Neural progenitor cell (in vitro differentiated cells): ENCODE measurements at regions not wholly inside any gene's neighbourhood (a gene's known extent, or its start where the extent isn't known, plus 50 kb on each side); places are given as distances from the start of the nearest gene placed in this dataset.

ENCODE experiments used
- DNase-seq: peaks from one replicate; pipeline ENCODE4 v3.0.0-alpha.2; 2016; ENCODE audit warnings: low spot score
- H2AFZ ChIP-seq: fragments of 200-600 bp; sonication (generic); replicated peaks from 2 replicates; pipeline ENCODE4 v1.6.1; 2016; ENCODE audit warnings: antibody characterized with exemption
- H3F3A ChIP-seq: fragments of 200-600 bp; sonication (generic); 2 replicates; pipeline ENCODE4 v1.6.1; 2016; ENCODE audit warnings: antibody characterized with exemption, low read depth
- H3K27ac ChIP-seq: fragments of 200-600 bp; sonication (generic); 2 replicates; pipeline ENCODE4 v1.5.1; 2016; ENCODE audit warnings: mild to moderate bottlenecking
- H3K27me3 ChIP-seq: fragments of 200-600 bp; sonication (generic); 2 replicates; pipeline ENCODE4 v1.6.1; 2016; ENCODE audit warnings: mild to moderate bottlenecking, moderate library complexity
- H3K36me3 ChIP-seq: fragments of 200-600 bp; sonication (generic); 2 replicates; pipeline ENCODE4 v1.5.1; 2016
- H3K4me1 ChIP-seq: fragments of 200-600 bp; sonication (generic); 2 replicates; pipeline ENCODE4 v1.6.1; 2016; ENCODE audit warnings: mixed run types
- H3K4me2 ChIP-seq: fragments of 200-600 bp; sonication (generic); 2 replicates; pipeline ENCODE4 v1.6.1; 2016
- H3K4me3 ChIP-seq: fragments of 200-600 bp; sonication (generic); 2 replicates; pipeline ENCODE4 v1.5.1; 2016
- H3K79me2 ChIP-seq: fragments of 200-600 bp; sonication (generic); 2 replicates; pipeline ENCODE4 v1.6.1; 2016; ENCODE audit warnings: low read depth
- H3K9ac ChIP-seq: fragments of 200-600 bp; sonication (generic); 2 replicates; pipeline ENCODE4 v1.6.1; 2016
- H3K9me3 ChIP-seq: fragments of 200-600 bp; sonication (generic); 2 replicates; pipeline ENCODE4 v1.5.1; 2016; ENCODE audit warnings: low read depth
- H4K20me1 ChIP-seq: fragments of 200-600 bp; sonication (generic); 2 replicates; pipeline ENCODE4 v1.6.1; 2016; ENCODE audit warnings: low read depth
- H3K27ac Mint-ChIP-seq: 3 replicates; pipeline ENCODE4 v1.8.0; 2021; ENCODE audit warnings: mixed read lengths
- H3K27me3 Mint-ChIP-seq: 2 replicates; pipeline ENCODE4 v1.8.0; 2022; ENCODE audit warnings: low read depth, mild to moderate bottlenecking, inconsistent platforms, moderate library complexity, mixed read lengths; ENCODE audit not compliant: insufficient read depth
- H3K36me3 Mint-ChIP-seq: 3 replicates; pipeline ENCODE4 v1.8.0; 2021; ENCODE audit warnings: mixed read lengths
- H3K4me1 Mint-ChIP-seq: 3 replicates; pipeline ENCODE4 v1.8.0; 2021; ENCODE audit warnings: mixed read lengths
- H3K4me3 Mint-ChIP-seq: 3 replicates; pipeline ENCODE4 v1.8.0; 2021; ENCODE audit warnings: mild to moderate bottlenecking, moderate library complexity, mixed read lengths
- H3K9me3 Mint-ChIP-seq: 3 replicates; pipeline ENCODE4 v1.8.0; 2020; ENCODE audit warnings: mixed read lengths
- EZH2 ChIP-seq: fragments of 200-600 bp; sonication (generic); IDR thresholded peaks from 2 replicates; pipeline ENCODE4 v1.6.1; 2017; ENCODE audit warnings: antibody characterized with exemption, mild to moderate bottlenecking, moderate library complexity
- EZH2phosphoT487 ChIP-seq: fragments of 200-600 bp; sonication (generic); IDR thresholded peaks from 2 replicates; pipeline ENCODE4 v1.6.1; 2017; ENCODE audit warnings: antibody characterized with exemption
- TF ChIP-seq, protein P1 (sequence below): fragments of 200-600 bp; sonication (generic); IDR thresholded peaks from 2 replicates; pipeline ENCODE4 v1.5.1; 2017; ENCODE audit warnings: antibody characterized with exemption, mild to moderate bottlenecking

DNA sequence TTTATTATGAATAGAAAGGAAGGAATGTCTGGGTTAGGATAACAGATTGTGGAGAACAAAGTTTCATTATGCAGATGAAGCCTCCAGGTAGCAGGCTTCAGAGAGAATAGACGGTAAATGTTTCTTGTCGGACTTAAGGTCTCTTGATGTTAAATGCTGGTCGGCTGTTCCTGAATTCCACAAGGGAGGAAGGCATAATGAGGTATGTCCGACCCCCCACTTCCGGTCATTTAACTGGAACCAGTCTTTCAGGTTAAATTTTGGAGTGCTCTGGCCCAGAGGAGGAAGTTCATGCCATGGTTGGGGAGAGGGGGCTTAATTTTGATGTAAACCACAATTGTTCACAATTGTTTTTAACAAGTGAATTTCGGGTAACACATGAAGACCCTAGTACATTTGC is 158.1 kb upstream of the VCX3A start:
- H3K4me1 Mint-ChIP-seq: peaks cover 34% of the 10 kb centered on the region
- no peak overlapping the region for H3K4me3 Mint-ChIP-seq
- no peak for TF ChIP-seq EZH2phosphoT487
- TF ChIP-seq, protein P1, sequence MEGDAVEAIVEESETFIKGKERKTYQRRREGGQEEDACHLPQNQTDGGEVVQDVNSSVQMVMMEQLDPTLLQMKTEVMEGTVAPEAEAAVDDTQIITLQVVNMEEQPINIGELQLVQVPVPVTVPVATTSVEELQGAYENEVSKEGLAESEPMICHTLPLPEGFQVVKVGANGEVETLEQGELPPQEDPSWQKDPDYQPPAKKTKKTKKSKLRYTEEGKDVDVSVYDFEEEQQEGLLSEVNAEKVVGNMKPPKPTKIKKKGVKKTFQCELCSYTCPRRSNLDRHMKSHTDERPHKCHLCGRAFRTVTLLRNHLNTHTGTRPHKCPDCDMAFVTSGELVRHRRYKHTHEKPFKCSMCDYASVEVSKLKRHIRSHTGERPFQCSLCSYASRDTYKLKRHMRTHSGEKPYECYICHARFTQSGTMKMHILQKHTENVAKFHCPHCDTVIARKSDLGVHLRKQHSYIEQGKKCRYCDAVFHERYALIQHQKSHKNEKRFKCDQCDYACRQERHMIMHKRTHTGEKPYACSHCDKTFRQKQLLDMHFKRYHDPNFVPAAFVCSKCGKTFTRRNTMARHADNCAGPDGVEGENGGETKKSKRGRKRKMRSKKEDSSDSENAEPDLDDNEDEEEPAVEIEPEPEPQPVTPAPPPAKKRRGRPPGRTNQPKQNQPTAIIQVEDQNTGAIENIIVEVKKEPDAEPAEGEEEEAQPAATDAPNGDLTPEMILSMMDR: no peak
- no peak for TF ChIP-seq EZH2
- Histone ChIP-seq H4K20me1 (no peaks in the 10 kb centered on the region), H3K4me1 (peaks cover 14% of the 10 kb centered on the region), H3K9ac (no peak overlapping the region), H3K4me3 (no peak overlapping the region), H3K36me3 (no peaks in the 10 kb centered on the region), H3K27me3 (no peaks in the 10 kb centered on the region), H3K79me2 (no peaks in the 10 kb centered on the region), H2AFZ (no peak overlapping the region), H3F3A (no peaks in the 10 kb centered on the region), H3K9me3 (no peaks in the 10 kb centered on the region), H3K4me2 (no peak overlapping the region), H3K27ac (no peak overlapping the region)
- H3K27ac Mint-ChIP-seq: peak overlapping the region; percentile 70
- peaks cover 3% of the 10 kb centered on the region for H3K36me3 Mint-ChIP-seq
- H3K9me3 Mint-ChIP-seq: peaks cover 8% of the 10 kb centered on the region
- DNase-seq: no peak
- H3K27me3 Mint-ChIP-seq: no peaks in the 10 kb centered on the region

DNA sequence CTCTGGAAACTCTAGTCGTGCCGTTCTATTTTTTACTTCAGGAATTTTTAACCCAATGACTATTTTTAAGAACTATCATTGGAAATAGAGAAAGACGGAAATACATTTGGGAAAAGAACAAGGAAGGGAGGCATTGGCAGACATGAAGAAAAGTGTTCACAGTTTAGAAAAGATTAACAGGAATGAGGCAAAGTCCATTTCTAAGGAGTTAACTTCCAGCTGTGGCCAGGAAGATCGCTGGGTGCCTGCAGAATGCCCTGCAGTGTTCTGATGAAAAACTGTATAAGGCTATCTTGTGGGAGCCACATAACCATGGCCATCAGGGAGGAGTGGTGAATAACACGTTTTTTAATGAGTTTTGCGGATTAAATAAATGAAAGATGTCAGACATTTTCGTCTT is 150.6 kb upstream of the VCX3A start:
- Histone ChIP-seq H3K4me2 (no peak overlapping the region), H3F3A (no peaks in the 10 kb centered on the region), H3K4me3 (no peak overlapping the region), H2AFZ (no peak overlapping the region), H3K9ac (no peak overlapping the region), H4K20me1 (no peaks in the 10 kb centered on the region), H3K27ac (no peak overlapping the region), H3K36me3 (no peaks in the 10 kb centered on the region), H3K4me1 (no peaks in the 10 kb centered on the region), H3K27me3 (no peaks in the 10 kb centered on the region), H3K79me2 (no peaks in the 10 kb centered on the region), H3K9me3 (no peaks in the 10 kb centered on the region)
- H3K9me3 Mint-ChIP-seq: peaks cover 12% of the 10 kb centered on the region
- no peaks in the 10 kb centered on the region for H3K36me3 Mint-ChIP-seq
- TF ChIP-seq EZH2phosphoT487 (no peak), EZH2 (no peak)
- TF ChIP-seq, protein P1: no peak
- peaks cover 3% of the 10 kb centered on the region for H3K27me3 Mint-ChIP-seq
- peaks cover 3% of the 10 kb centered on the region for H3K4me1 Mint-ChIP-seq
- DNase-seq: no peak
- H3K4me3 Mint-ChIP-seq: no peak overlapping the region
- no peak overlapping the region for H3K27ac Mint-ChIP-seq

DNA sequence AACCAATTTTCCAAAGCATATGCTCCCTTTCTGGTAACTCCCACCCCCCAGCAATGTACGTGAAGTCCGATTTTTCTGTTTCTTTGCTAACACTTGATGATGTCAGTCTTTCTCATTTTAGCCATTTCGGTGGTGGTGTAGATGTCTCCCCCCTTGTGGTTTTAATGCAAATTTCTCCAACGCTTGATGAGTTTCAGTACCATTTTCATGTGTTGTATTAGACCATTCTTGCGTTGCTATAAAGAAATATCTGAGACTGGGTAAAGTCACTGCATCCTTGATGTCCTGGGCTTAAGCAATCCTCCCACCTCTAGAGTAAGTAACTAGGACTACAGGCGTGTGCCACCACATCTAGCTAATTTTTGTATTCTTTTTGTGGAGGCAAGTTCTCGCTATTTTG is 148.4 kb upstream of the VCX3A start:
- H3K27ac Mint-ChIP-seq: no peak overlapping the region
- Histone ChIP-seq H3K4me3 (no peak overlapping the region), H3K9ac (no peak overlapping the region)

More for the DNA sequence above, 148.4 kb upstream of the VCX3A start:
- TF ChIP-seq EZH2 (no peak), EZH2phosphoT487 (no peak)
- TF ChIP-seq, protein P1: no peak
- no peaks in the 10 kb centered on the region for H3K36me3 ChIP-seq
- H3K27ac ChIP-seq: no peak overlapping the region
- no peaks in the 10 kb centered on the region for H3K27me3 ChIP-seq
- Mint-ChIP-seq H3K4me1 (peaks cover 3% of the 10 kb centered on the region), H3K4me3 (no peak overlapping the region), H3K36me3 (no peaks in the 10 kb centered on the region), H3K9me3 (peaks cover 7% of the 10 kb centered on the region), H3K27me3 (peaks cover 3% of the 10 kb centered on the region)
- no peak for DNase-seq
- H4K20me1 ChIP-seq: no peaks in the 10 kb centered on the region
- H3F3A ChIP-seq: no peaks in the 10 kb centered on the region
- H2AFZ ChIP-seq: no peak overlapping the region
- no peaks in the 10 kb centered on the region for H3K79me2 ChIP-seq
- no peaks in the 10 kb centered on the region for H3K9me3 ChIP-seq
- H3K4me1 ChIP-seq: no peaks in the 10 kb centered on the region
- H3K4me2 ChIP-seq: no peak overlapping the region
